ENCODE measurements at regions not wholly inside any gene's neighbourhood (a gene's known extent, or its start where the extent isn't known, plus 50 kb on each side); places are given as distances from the start of the nearest gene placed in this dataset.

DNA sequence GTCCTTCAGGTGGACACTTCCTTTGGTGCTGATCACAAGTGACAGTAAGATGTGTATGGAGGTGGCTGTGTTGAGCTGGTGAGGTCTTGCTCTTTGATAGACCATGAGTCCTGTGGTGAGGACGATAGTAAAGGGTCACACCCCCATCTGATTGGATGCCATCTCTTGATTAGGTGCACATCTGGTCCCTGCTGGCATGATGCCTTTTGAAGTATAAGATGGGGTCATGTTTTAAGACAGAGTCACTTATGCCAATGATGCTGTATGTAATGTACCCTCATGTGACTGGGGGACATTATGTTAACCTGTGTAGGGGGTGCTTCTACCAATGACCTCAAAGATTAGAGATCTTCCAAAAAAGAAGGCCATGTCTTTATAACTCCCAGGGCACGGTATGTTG lies 644.6 kb downstream of the ACTR3B start:
- no peaks in the 10 kb centered on the region for H3K27me3 ChIP-seq (ENCODE audit: control insufficient read depth in 3 of 3, insufficient read depth in 3 of 3, low read depth in 1 of 3, low read length in 3 of 3)
- H2AFZ ChIP-seq (ENCODE audit: low read length), result no peak overlapping the region
- no peak overlapping the region for H2BK12ac ChIP-seq (ENCODE audit: low read length)
- H3K27ac ChIP-seq (replicated peaks; ENCODE audit: low read length), result no peak overlapping the region
- H3K79me1 ChIP-seq (ENCODE audit: low read depth, low read length), result no peaks in the 10 kb centered on the region
- no peak overlapping the region for H2BK5ac ChIP-seq (ENCODE audit: low read length)
- no peak overlapping the region for H2BK15ac ChIP-seq (ENCODE audit: low read length)
- peaks cover 0 to 4% of the 10 kb centered on the region in 2 donors for H3K9me3 ChIP-seq (replicated peaks in 1 of 2; ENCODE audit: control insufficient read depth in 2 of 2, insufficient read depth in 1 of 2, low read depth in 1 of 2, low read length in 2 of 2)
- H4K8ac ChIP-seq (ENCODE audit: low read depth, low read length), result no peak overlapping the region
- H2AK5ac ChIP-seq (ENCODE audit: low read depth, low read length), result no peak overlapping the region
- no peak overlapping the region for H4K91ac ChIP-seq (ENCODE audit: low read depth, low read length, poor library complexity)
- WGBS, 2 donors (ENCODE audit: extremely low coverage in 2 of 2, insufficient read length in 2 of 2, insufficient replicate concordance in 1 of 2), result no CpG with 5 or more reads among the region's 2 CpGs
- no peak overlapping the region for H3K4ac ChIP-seq (ENCODE audit: low read length)
- H2BK120ac ChIP-seq (ENCODE audit: low read depth, low read length), result no peak overlapping the region
- DNase-seq (ENCODE audit: low spot score), result no peak
- no peak overlapping the region for H3K9ac ChIP-seq (ENCODE audit: low read depth, low read length, poor library complexity)
- peaks cover 0 to 13% of the 10 kb centered on the region in 2 donors for H3K4me1 ChIP-seq (ENCODE audit: control insufficient read depth in 2 of 2, insufficient read depth in 1 of 2, low read depth in 1 of 2, low read length in 2 of 2)
- no peaks in the 10 kb centered on the region for H3K36me3 ChIP-seq (replicated peaks in 1 of 2; ENCODE audit: control insufficient read depth in 2 of 2, insufficient read depth in 2 of 2, low read length in 2 of 2)
- H3K4me2 ChIP-seq (ENCODE audit: insufficient read depth, low read length, poor library complexity, severe bottlenecking), result no peak overlapping the region
- no peak overlapping the region for H3K14ac ChIP-seq (ENCODE audit: low read length)
- no peak overlapping the region for H3K4me3 ChIP-seq (ENCODE audit: low read length in 2 of 2)
- H3K18ac ChIP-seq (ENCODE audit: low read length), result no peak overlapping the region
- no peak overlapping the region for H3K23ac ChIP-seq (ENCODE audit: low read depth, low read length, poor library complexity)

DNA sequence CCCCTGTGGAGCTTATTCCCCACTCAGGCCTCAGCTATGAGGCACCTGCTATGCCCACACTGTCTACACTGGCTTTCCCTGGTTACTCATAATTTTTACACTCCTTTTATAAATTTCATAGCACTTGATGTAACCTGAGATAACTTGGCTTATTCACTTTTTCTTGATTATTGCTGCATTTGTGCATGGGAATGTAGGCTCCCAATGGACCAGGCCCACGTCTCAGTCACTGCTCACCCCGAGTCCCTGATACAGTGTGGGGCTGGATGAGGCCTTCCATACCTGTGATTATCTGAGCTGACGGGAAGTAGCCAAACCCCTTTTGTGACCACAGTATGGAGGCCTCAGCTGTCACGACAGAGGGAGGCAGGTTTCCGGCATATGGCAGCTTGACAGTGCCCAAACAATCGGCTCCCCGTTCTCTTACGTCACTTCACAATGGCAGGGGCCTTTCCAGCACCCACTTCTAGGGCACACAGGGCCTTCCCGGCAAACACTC lies 645.3 kb downstream of the ACTR3B start:
- H3K18ac ChIP-seq (ENCODE audit: low read length), result peak overlapping the region; percentile 57
- H3K79me1 ChIP-seq (ENCODE audit: low read depth, low read length), result no peaks in the 10 kb centered on the region
- no peak overlapping the region for H3K14ac ChIP-seq (ENCODE audit: low read length)
- H3K23ac ChIP-seq (ENCODE audit: low read depth, low read length, poor library complexity), result no peak overlapping the region
- WGBS, 2 donors (ENCODE audit: extremely low coverage in 2 of 2, insufficient read length in 2 of 2, insufficient replicate concordance in 1 of 2), result no CpG with 5 or more reads among the region's 9 CpGs
- no peak for DNase-seq (ENCODE audit: low spot score)
- no peak overlapping the region for H3K27ac ChIP-seq (replicated peaks; ENCODE audit: low read length)
- H4K8ac ChIP-seq (ENCODE audit: low read depth, low read length), result no peak overlapping the region
- H3K27me3 ChIP-seq (ENCODE audit: control insufficient read depth in 3 of 3, insufficient read depth in 3 of 3, low read depth in 1 of 3, low read length in 3 of 3), result no peaks in the 10 kb centered on the region
- no peaks in the 10 kb centered on the region for H3K36me3 ChIP-seq (replicated peaks in 1 of 2; ENCODE audit: control insufficient read depth in 2 of 2, insufficient read depth in 2 of 2, low read length in 2 of 2)
- no peak overlapping the region for H2BK12ac ChIP-seq (ENCODE audit: low read length)
- H4K91ac ChIP-seq (ENCODE audit: low read depth, low read length, poor library complexity), result no peak overlapping the region
- no peak overlapping the region for H2BK5ac ChIP-seq (ENCODE audit: low read length)
- H3K4me3 ChIP-seq (ENCODE audit: low read length in 2 of 2), result no peak overlapping the region
- no peak overlapping the region for H3K4ac ChIP-seq (ENCODE audit: low read length)
- H2AK5ac ChIP-seq (ENCODE audit: low read depth, low read length), result no peak overlapping the region
- no peak overlapping the region for H2AFZ ChIP-seq (ENCODE audit: low read length)
- no peak overlapping the region for H3K4me2 ChIP-seq (ENCODE audit: insufficient read depth, low read length, poor library complexity, severe bottlenecking)
- no peak overlapping the region for H2BK120ac ChIP-seq (ENCODE audit: low read depth, low read length)
- H3K4me1 ChIP-seq (ENCODE audit: control insufficient read depth in 2 of 2, insufficient read depth in 1 of 2, low read depth in 1 of 2, low read length in 2 of 2), result peaks cover 0 to 13% of the 10 kb centered on the region in 2 donors
- H3K9ac ChIP-seq (ENCODE audit: low read depth, low read length, poor library complexity), result no peak overlapping the region
- peak overlapping the region; percentile 74 for H2BK15ac ChIP-seq (ENCODE audit: low read length)
- peaks cover 0 to 4% of the 10 kb centered on the region in 2 donors for H3K9me3 ChIP-seq (replicated peaks in 1 of 2; ENCODE audit: control insufficient read depth in 2 of 2, insufficient read depth in 1 of 2, low read depth in 1 of 2, low read length in 2 of 2)

GRCh38 chr7:153405704-153406485 lies 646.3 kb upstream of the DPP6 start:
- Histone ChIP-seq H2BK5ac (ENCODE audit: low read length) (no peak overlapping the region), H3K9me3 (replicated peaks in 1 of 2; ENCODE audit: control insufficient read depth in 2 of 2, insufficient read depth in 1 of 2, low read depth in 1 of 2, low read length in 2 of 2) (peaks cover 0 to 4% of the 10 kb centered on the region in 2 donors), H3K4me2 (ENCODE audit: insufficient read depth, low read length, poor library complexity, severe bottlenecking) (no peak overlapping the region), H3K27ac (replicated peaks; ENCODE audit: low read length) (no peak overlapping the region), H3K4me3 (ENCODE audit: low read length in 2 of 2) (no peak overlapping the region), H3K18ac (ENCODE audit: low read length) (no peak overlapping the region), H2AFZ (ENCODE audit: low read length) (no peak overlapping the region), H3K79me1 (ENCODE audit: low read depth, low read length) (no peaks in the 10 kb centered on the region), H3K14ac (ENCODE audit: low read length) (no peak overlapping the region), H3K4me1 (ENCODE audit: control insufficient read depth in 2 of 2, insufficient read depth in 1 of 2, low read depth in 1 of 2, low read length in 2 of 2) (peaks cover 0 to 4% of the 10 kb centered on the region in 2 donors), H3K9ac (ENCODE audit: low read depth, low read length, poor library complexity) (no peak overlapping the region), H3K27me3 (ENCODE audit: control insufficient read depth in 3 of 3, insufficient read depth in 3 of 3, low read depth in 1 of 3, low read length in 3 of 3) (no peaks in the 10 kb centered on the region), H4K8ac (ENCODE audit: low read depth, low read length) (no peak overlapping the region), H3K4ac (ENCODE audit: low read length) (no peak overlapping the region), H3K36me3 (replicated peaks in 1 of 2; ENCODE audit: control insufficient read depth in 2 of 2, insufficient read depth in 2 of 2, low read length in 2 of 2) (no peaks in the 10 kb centered on the region), H4K91ac (ENCODE audit: low read depth, low read length, poor library complexity) (no peak overlapping the region), H2BK12ac (ENCODE audit: low read length) (no peak overlapping the region), H2BK120ac (ENCODE audit: low read depth, low read length) (no peak overlapping the region), H2BK15ac (ENCODE audit: low read length) (no peak overlapping the region), H2AK5ac (ENCODE audit: low read depth, low read length) (no peak overlapping the region), H3K23ac (ENCODE audit: low read depth, low read length, poor library complexity) (no peak overlapping the region)
- no peak for DNase-seq (ENCODE audit: low spot score)
- no CpG with 5 or more reads among the region's 7 CpGs for WGBS, 2 donors (ENCODE audit: extremely low coverage in 2 of 2, insufficient read length in 2 of 2, insufficient replicate concordance in 1 of 2)

DNA sequence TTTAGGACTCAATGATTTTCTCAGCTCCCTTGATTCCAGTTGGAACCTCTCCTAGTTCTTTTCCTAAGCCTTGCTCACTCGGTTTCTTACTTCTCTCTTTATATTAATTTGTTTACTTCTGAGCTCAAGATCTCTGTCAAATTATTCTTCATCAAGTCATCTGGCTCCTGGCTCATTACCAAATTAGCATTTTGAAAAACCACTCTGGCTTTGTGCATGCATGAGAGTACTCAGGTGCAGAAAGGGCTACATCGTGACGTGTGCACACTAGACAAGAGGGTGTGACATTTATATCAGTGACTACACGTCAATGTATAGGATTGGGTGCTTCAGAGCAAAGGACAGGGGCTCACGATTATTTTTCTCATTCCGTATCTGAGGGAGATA lies 645.7 kb upstream of the DPP6 start:
- no CpG with 5 or more reads among the region's 6 CpGs for WGBS, 2 donors (ENCODE audit: extremely low coverage in 2 of 2, insufficient read length in 2 of 2, insufficient replicate concordance in 1 of 2)

More for the DNA sequence above, 645.7 kb upstream of the DPP6 start:
- Histone ChIP-seq H3K9ac (ENCODE audit: low read depth, low read length, poor library complexity) (no peak overlapping the region), H3K27ac (replicated peaks; ENCODE audit: low read length) (no peak overlapping the region), H3K79me1 (ENCODE audit: low read depth, low read length) (no peaks in the 10 kb centered on the region), H3K23ac (ENCODE audit: low read depth, low read length, poor library complexity) (no peak overlapping the region), H3K9me3 (replicated peaks in 1 of 2; ENCODE audit: control insufficient read depth in 2 of 2, insufficient read depth in 1 of 2, low read depth in 1 of 2, low read length in 2 of 2) (peaks cover 0 to 4% of the 10 kb centered on the region in 2 donors), H3K18ac (ENCODE audit: low read length) (no peak overlapping the region), H3K27me3 (ENCODE audit: control insufficient read depth in 3 of 3, insufficient read depth in 3 of 3, low read depth in 1 of 3, low read length in 3 of 3) (no peaks in the 10 kb centered on the region), H3K4me3 (ENCODE audit: low read length in 2 of 2) (no peak overlapping the region), H3K4ac (ENCODE audit: low read length) (no peak overlapping the region), H2BK5ac (ENCODE audit: low read length) (no peak overlapping the region), H2BK12ac (ENCODE audit: low read length) (no peak overlapping the region), H3K36me3 (replicated peaks in 1 of 2; ENCODE audit: control insufficient read depth in 2 of 2, insufficient read depth in 2 of 2, low read length in 2 of 2) (no peaks in the 10 kb centered on the region), H2BK120ac (ENCODE audit: low read depth, low read length) (no peak overlapping the region), H3K14ac (ENCODE audit: low read length) (no peak overlapping the region), H3K4me2 (ENCODE audit: insufficient read depth, low read length, poor library complexity, severe bottlenecking) (no peak overlapping the region), H4K8ac (ENCODE audit: low read depth, low read length) (no peak overlapping the region), H3K4me1 (ENCODE audit: control insufficient read depth in 2 of 2, insufficient read depth in 1 of 2, low read depth in 1 of 2, low read length in 2 of 2) (peaks cover 0 to 2% of the 10 kb centered on the region in 2 donors), H2AK5ac (ENCODE audit: low read depth, low read length) (no peak overlapping the region), H2BK15ac (ENCODE audit: low read length) (no peak overlapping the region), H2AFZ (ENCODE audit: low read length) (no peak overlapping the region), H4K91ac (ENCODE audit: low read depth, low read length, poor library complexity) (no peak overlapping the region)
- no peak for DNase-seq (ENCODE audit: low spot score)

All from neuronal stem cell (in vitro differentiated cells).